ENCODE measurements at regions not wholly inside any gene's neighbourhood (a gene's known extent, or its start where the extent isn't known, plus 50 kb on each side); places are given as distances from the start of the nearest gene placed in this dataset.

DNA sequence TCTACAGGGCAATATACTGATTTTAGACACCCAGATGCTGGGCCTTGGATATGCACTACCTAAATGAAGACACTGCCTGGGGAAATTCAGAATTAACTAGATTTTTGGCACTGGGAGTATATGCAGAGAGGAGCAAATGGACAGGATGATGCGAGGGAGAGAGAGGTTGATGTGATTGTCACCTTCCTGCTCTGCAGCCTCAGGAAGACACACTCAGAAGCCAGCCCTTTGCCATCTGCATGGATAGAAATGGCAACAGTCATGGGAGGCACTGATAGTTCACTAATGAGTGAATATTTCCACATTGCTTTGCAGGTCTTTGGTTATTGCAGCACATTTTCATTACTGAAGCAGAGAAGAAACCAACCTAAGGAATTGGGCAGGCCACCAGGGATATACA, 397.2 kb upstream of the NFE2L3 start:
- TF ChIP-seq, protein P1, sequence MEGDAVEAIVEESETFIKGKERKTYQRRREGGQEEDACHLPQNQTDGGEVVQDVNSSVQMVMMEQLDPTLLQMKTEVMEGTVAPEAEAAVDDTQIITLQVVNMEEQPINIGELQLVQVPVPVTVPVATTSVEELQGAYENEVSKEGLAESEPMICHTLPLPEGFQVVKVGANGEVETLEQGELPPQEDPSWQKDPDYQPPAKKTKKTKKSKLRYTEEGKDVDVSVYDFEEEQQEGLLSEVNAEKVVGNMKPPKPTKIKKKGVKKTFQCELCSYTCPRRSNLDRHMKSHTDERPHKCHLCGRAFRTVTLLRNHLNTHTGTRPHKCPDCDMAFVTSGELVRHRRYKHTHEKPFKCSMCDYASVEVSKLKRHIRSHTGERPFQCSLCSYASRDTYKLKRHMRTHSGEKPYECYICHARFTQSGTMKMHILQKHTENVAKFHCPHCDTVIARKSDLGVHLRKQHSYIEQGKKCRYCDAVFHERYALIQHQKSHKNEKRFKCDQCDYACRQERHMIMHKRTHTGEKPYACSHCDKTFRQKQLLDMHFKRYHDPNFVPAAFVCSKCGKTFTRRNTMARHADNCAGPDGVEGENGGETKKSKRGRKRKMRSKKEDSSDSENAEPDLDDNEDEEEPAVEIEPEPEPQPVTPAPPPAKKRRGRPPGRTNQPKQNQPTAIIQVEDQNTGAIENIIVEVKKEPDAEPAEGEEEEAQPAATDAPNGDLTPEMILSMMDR (IDR thresholded peaks at IDR 0.05; ENCODE audit: borderline replicate concordance, extremely low read depth, insufficient read depth): no peak
- Histone ChIP-seq H3K27me3 (ENCODE audit: control insufficient read depth, insufficient read depth, low read length) (no peaks in the 10 kb centered on the region), H3K4me1 (ENCODE audit: control insufficient read depth in 2 of 3, insufficient read depth in 2 of 3, low read depth in 1 of 3, low read length in 3 of 3) (no peaks in the 10 kb centered on the region), H3K36me3 (ENCODE audit: control insufficient read depth in 2 of 3, insufficient read depth in 3 of 3, low read length in 3 of 3) (no peaks in the 10 kb centered on the region), H3K9me3 (ENCODE audit: control insufficient read depth in 2 of 3, insufficient read depth in 1 of 3, low read length in 3 of 3) (no peaks in the 10 kb centered on the region), H3K27ac (ENCODE audit: low read depth in 2 of 2, low read length in 2 of 2) (no peak overlapping the region), H3K4me3 (ENCODE audit: low read length in 3 of 3) (no peak overlapping the region), H3K9ac (ENCODE audit: low read length in 3 of 3) (no peak overlapping the region)
- intact Hi-C loops (cut with DNase I): no loop called here
- DNase-seq (no peak), FAIRE-seq (no peak)

DNA sequence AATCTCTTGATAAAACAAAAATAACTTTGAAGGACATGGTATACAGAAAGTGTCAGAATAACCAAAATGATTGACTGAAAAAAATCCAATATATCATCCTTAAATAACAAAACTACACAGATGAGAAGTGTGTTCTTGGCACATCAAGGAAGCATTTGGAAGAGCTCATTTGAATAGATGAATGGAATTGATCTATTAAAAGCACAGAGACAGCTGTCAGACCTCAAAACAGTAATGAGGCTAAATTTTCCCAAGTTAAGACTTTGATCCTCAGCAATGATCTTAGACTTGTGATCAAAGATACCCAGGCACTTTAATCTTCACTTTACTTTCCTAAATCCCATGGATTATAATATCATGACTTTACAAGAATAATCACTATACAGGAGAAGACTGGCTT, 395.4 kb upstream of the NFE2L3 start:
- no peaks in the 10 kb centered on the region for H3K27me3 ChIP-seq (ENCODE audit: control insufficient read depth, insufficient read depth, low read length)
- TF ChIP-seq, protein P1 (IDR thresholded peaks at IDR 0.05; ENCODE audit: borderline replicate concordance, extremely low read depth, insufficient read depth): no peak
- H3K4me3 ChIP-seq (ENCODE audit: low read length in 3 of 3): no peak overlapping the region
- DNase-seq: no peak
- H3K9ac ChIP-seq (ENCODE audit: low read length in 3 of 3): no peak overlapping the region
- H3K4me1 ChIP-seq (ENCODE audit: control insufficient read depth in 2 of 3, insufficient read depth in 2 of 3, low read depth in 1 of 3, low read length in 3 of 3): no peaks in the 10 kb centered on the region
- no peak overlapping the region for H3K27ac ChIP-seq (ENCODE audit: low read depth in 2 of 2, low read length in 2 of 2)
- no peak for FAIRE-seq
- no peaks in the 10 kb centered on the region for H3K9me3 ChIP-seq (ENCODE audit: control insufficient read depth in 2 of 3, insufficient read depth in 1 of 3, low read length in 3 of 3)
- no peaks in the 10 kb centered on the region for H3K36me3 ChIP-seq (ENCODE audit: control insufficient read depth in 2 of 3, insufficient read depth in 3 of 3, low read length in 3 of 3)
- intact Hi-C loops (cut with DNase I): no loop called here

DNA sequence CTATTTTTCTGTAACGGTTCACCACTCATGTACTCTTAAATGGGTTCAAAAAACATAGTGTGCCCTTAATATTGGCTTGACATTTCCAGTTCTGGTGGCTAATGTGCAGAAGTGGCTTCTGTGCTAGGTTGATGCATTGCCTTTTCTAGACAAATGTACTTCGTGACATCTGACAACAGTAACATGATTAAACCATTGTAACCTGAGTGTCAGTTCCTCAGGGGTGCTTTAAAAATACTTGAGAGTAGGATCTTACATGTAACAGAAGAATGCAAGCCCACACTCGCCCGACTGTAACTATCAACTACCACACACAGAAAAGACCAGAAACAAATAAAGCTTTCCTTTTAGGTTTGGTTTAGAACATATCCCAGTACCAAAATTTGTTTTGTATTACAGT, 393.4 kb upstream of the NFE2L3 start:
- no peak for FAIRE-seq
- H3K9ac ChIP-seq (ENCODE audit: low read length in 3 of 3): no peak overlapping the region

DNA sequence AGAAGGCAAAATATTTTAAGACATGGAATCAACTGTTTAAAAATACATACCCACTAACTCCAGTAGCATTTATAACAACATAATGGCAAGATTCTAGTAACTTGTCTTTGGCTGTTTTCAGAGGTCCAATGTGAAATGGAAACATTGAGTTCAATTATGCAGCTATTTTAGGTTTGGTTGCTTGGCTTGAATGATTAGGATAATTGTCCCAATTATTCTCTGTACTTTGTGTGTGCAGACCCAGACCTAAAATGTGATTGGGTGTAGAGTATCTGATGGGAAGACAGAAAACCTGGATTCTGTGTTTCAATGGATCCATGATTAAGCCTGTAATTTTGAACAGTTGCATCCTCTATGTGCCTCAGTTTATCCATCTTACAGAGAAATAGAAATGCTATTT, 392.7 kb upstream of the NFE2L3 start:
- DNase-seq (no peak), FAIRE-seq (no peak)
- TF ChIP-seq, protein P1 (IDR thresholded peaks at IDR 0.05; ENCODE audit: borderline replicate concordance, extremely low read depth, insufficient read depth): no peak
- no peaks in the 10 kb centered on the region for H3K36me3 ChIP-seq (ENCODE audit: control insufficient read depth in 2 of 3, insufficient read depth in 3 of 3, low read length in 3 of 3)
- H3K27me3 ChIP-seq (ENCODE audit: control insufficient read depth, insufficient read depth, low read length): no peaks in the 10 kb centered on the region
- no peak overlapping the region for H3K9ac ChIP-seq (ENCODE audit: low read length in 3 of 3)
- intact Hi-C loops (cut with DNase I): no loop called here
- H3K27ac ChIP-seq (ENCODE audit: low read depth in 2 of 2, low read length in 2 of 2): no peak overlapping the region
- H3K4me1 ChIP-seq (ENCODE audit: control insufficient read depth in 2 of 3, insufficient read depth in 2 of 3, low read depth in 1 of 3, low read length in 3 of 3): no peaks in the 10 kb centered on the region
- no peaks in the 10 kb centered on the region for H3K9me3 ChIP-seq (ENCODE audit: control insufficient read depth in 2 of 3, insufficient read depth in 1 of 3, low read length in 3 of 3)
- H3K4me3 ChIP-seq (ENCODE audit: low read length in 3 of 3): no peak overlapping the region

More for the DNA sequence above, 393.4 kb upstream of the NFE2L3 start:
- Histone ChIP-seq H3K27me3 (ENCODE audit: control insufficient read depth, insufficient read depth, low read length) (no peaks in the 10 kb centered on the region), H3K27ac (ENCODE audit: low read depth in 2 of 2, low read length in 2 of 2) (no peak overlapping the region), H3K4me3 (ENCODE audit: low read length in 3 of 3) (no peak overlapping the region), H3K4me1 (ENCODE audit: control insufficient read depth in 2 of 3, insufficient read depth in 2 of 3, low read depth in 1 of 3, low read length in 3 of 3) (no peaks in the 10 kb centered on the region), H3K36me3 (ENCODE audit: control insufficient read depth in 2 of 3, insufficient read depth in 3 of 3, low read length in 3 of 3) (no peaks in the 10 kb centered on the region), H3K9me3 (ENCODE audit: control insufficient read depth in 2 of 3, insufficient read depth in 1 of 3, low read length in 3 of 3) (no peaks in the 10 kb centered on the region)
- peak in 2 of 5 donors; percentile 57 to 66 for DNase-seq
- TF ChIP-seq, protein P1 (IDR thresholded peaks at IDR 0.05; ENCODE audit: borderline replicate concordance, extremely low read depth, insufficient read depth): no peak
- intact Hi-C loops (cut with DNase I): no loop called here

Data from kidney (tissue), 13 donors.